ENCODE measurements at regions not wholly inside any gene's neighbourhood (a gene's known extent, or its start where the extent isn't known, plus 50 kb on each side); places are given as distances from the start of the nearest gene placed in this dataset.

- Histone ChIP-seq H3K4me3 (ENCODE audit: low read length) (no peak overlapping the region), H3K4me1 (ENCODE audit: control insufficient read depth, insufficient read depth, low read length) (no peaks in the 10 kb centered on the region), H3K36me3 (ENCODE audit: control insufficient read depth, insufficient read depth, low read length) (no peaks in the 10 kb centered on the region), H3K27me3 (ENCODE audit: control insufficient read depth, insufficient read depth, low read length, poor library complexity, severe bottlenecking) (no peaks in the 10 kb centered on the region), H3K9me3 (ENCODE audit: control insufficient read depth, low read length) (no peaks in the 10 kb centered on the region), H3K27ac (ENCODE audit: low read depth, low read length) (no peak overlapping the region), H3K9ac (ENCODE audit: extremely low read depth, low read length, poor library complexity, severe bottlenecking) (no peak overlapping the region)
- 86 to 89% methylated on average over 2 to 3 of the region's 3 CpGs for WGBS, 2 experiments (ENCODE audit: insufficient coverage in 1 of 2, insufficient read length in 1 of 2)
- Mint-ChIP-seq H3K27me3 (ENCODE audit: insufficient read depth) (no peaks in the 10 kb centered on the region), H3K9me3 (no peaks in the 10 kb centered on the region), H3K27ac (no peak overlapping the region), H3K4me3 (no peak overlapping the region), H3K4me1 (no peaks in the 10 kb centered on the region), H3K36me3 (ENCODE audit: low read depth) (no peaks in the 10 kb centered on the region)
- DNase-seq: no peak
- no peak for TF ChIP-seq CTCF (conservative IDR thresholded peaks at IDR 0.05)
These were observed 254.5 kb upstream of the CFAP20DC start for GRCh38 chr3:59304296-59304695.

GRCh38 chr3:59303452-59303851 is 253.6 kb upstream of the CFAP20DC start:
- Histone ChIP-seq H3K9me3 (ENCODE audit: control insufficient read depth, low read length) (no peaks in the 10 kb centered on the region), H3K27me3 (ENCODE audit: control insufficient read depth, insufficient read depth, low read length, poor library complexity, severe bottlenecking) (no peaks in the 10 kb centered on the region), H3K4me3 (ENCODE audit: low read length) (no peak overlapping the region), H3K9ac (ENCODE audit: extremely low read depth, low read length, poor library complexity, severe bottlenecking) (no peak overlapping the region), H3K4me1 (ENCODE audit: control insufficient read depth, insufficient read depth, low read length) (no peaks in the 10 kb centered on the region), H3K36me3 (ENCODE audit: control insufficient read depth, insufficient read depth, low read length) (no peaks in the 10 kb centered on the region), H3K27ac (ENCODE audit: low read depth, low read length) (no peak overlapping the region)
- DNase-seq: no peak
- WGBS, 2 experiments (ENCODE audit: insufficient coverage in 1 of 2, insufficient read length in 1 of 2): 90% methylated on average over 2 to 4 of the region's 4 CpGs
- Mint-ChIP-seq H3K36me3 (ENCODE audit: low read depth) (no peaks in the 10 kb centered on the region), H3K4me3 (no peak overlapping the region), H3K4me1 (no peaks in the 10 kb centered on the region), H3K27ac (no peak overlapping the region), H3K27me3 (ENCODE audit: insufficient read depth) (no peaks in the 10 kb centered on the region), H3K9me3 (no peaks in the 10 kb centered on the region)
- TF ChIP-seq CTCF (conservative IDR thresholded peaks at IDR 0.05): no peak

DNA sequence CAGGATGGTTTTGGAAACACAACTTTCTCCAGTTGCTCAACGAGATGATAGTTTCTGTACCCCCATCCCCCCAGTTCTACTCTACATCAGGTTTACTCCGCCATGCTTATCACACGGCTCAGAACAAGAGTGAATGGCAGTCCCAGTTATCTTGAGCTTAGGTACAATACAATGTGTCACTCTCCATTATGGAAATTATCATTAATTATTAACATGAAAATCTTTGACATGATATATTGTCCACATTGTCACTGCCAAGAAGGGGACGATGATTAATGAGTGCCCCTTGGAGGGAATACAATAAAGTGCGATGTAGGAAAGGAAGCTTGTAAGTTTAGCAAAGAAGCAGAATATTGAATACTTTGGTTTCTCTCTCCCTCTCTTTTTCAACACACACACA is 252.6 kb upstream of the CFAP20DC start:
- no peak overlapping the region for H3K27ac ChIP-seq (ENCODE audit: low read depth, low read length)

More for the DNA sequence above, 252.6 kb upstream of the CFAP20DC start:
- Mint-ChIP-seq H3K27ac (no peak overlapping the region), H3K36me3 (ENCODE audit: low read depth) (no peaks in the 10 kb centered on the region), H3K9me3 (no peaks in the 10 kb centered on the region), H3K4me3 (no peak overlapping the region), H3K27me3 (ENCODE audit: insufficient read depth) (no peaks in the 10 kb centered on the region), H3K4me1 (no peaks in the 10 kb centered on the region)
- Histone ChIP-seq H3K4me1 (ENCODE audit: control insufficient read depth, insufficient read depth, low read length) (no peaks in the 10 kb centered on the region), H3K27me3 (ENCODE audit: control insufficient read depth, insufficient read depth, low read length, poor library complexity, severe bottlenecking) (no peaks in the 10 kb centered on the region), H3K9ac (ENCODE audit: extremely low read depth, low read length, poor library complexity, severe bottlenecking) (no peak overlapping the region), H3K4me3 (ENCODE audit: low read length) (no peak overlapping the region), H3K36me3 (ENCODE audit: control insufficient read depth, insufficient read depth, low read length) (no peaks in the 10 kb centered on the region), H3K9me3 (ENCODE audit: control insufficient read depth, low read length) (no peaks in the 10 kb centered on the region)
- no peak for DNase-seq
- no peak for TF ChIP-seq CTCF (conservative IDR thresholded peaks at IDR 0.05)
- WGBS, 2 experiments (ENCODE audit: insufficient coverage in 1 of 2, insufficient read length in 1 of 2): 95% methylated on average over 5 of the region's 5 CpGs; no CpG with 5 or more reads in 1 of the 2 experiments

Data from endodermal cell (in vitro differentiated cells).